ENCODE measurements at regions not wholly inside any gene's neighbourhood (a gene's known extent, or its start where the extent isn't known, plus 50 kb on each side); places are given as distances from the start of the nearest gene placed in this dataset.

DNA sequence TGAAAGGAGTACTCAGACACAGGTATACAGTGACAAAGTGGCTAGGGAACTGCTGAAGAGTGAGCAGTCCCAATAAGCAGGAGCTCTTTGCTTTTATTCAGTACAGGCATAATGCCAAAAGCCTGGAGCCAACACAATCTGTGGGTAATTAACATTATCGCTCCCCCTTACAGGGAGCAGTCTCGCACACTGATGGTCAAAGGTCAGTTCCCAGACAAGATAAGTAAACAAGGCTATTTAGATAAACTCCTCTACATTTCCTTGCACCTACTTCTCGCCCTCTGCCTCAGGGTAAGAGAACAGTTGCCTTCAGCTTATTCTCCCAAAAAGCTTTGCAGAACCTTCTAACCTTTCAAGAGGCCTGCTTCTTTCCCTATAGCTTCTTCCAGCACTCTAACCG, 73.9 kb upstream of the TAF9B start (continued):
- TF ChIP-seq CHD1 (IDR thresholded peaks at IDR 0.05; ENCODE audit: low read depth, low read length) (no peak), RFX5 (IDR thresholded peaks at IDR 0.05; ENCODE audit: borderline replicate concordance, low read depth, low read length) (no peak), TAF1 (IDR thresholded peaks at IDR 0.05; ENCODE audit: low read depth, low read length) (no peak), CTCF (IDR thresholded peaks at IDR 0.05; ENCODE audit: control extremely low read depth in 1 of 3, insufficient read depth in 1 of 3, low read depth in 1 of 3, low read length in 3 of 3) (no peak), SIX5 (IDR thresholded peaks at IDR 0.05; ENCODE audit: low read depth, low read length) (no peak), CEBPB (IDR thresholded peaks at IDR 0.05; ENCODE audit: low read depth, low read length) (no peak)
